Stimulated activated CD4-positive, alpha-beta T cell treated with anti-CD3 and anti-CD28 coated beads, Interleukin-1b, Interleukin-23, amount 100 ng/mL, for 1 hour (primary cell): ENCODE measurements at regions not wholly inside any gene's neighbourhood (a gene's known extent, or its start where the extent isn't known, plus 50 kb on each side); places are given as distances from the start of the nearest gene placed in this dataset.
"Not testable (repeated sequence)": the region's sequence is repeated elsewhere in the genome, so short reads cannot be mapped to it uniquely, and the experiment has no call there.

Experiments
- DNase-seq, 2 donors: peaks; one replicate each; pipeline ENCODE4 v3.0.0-alpha.2; 2020; ENCODE audit warnings: low read depth in 2 of 2

DNA sequence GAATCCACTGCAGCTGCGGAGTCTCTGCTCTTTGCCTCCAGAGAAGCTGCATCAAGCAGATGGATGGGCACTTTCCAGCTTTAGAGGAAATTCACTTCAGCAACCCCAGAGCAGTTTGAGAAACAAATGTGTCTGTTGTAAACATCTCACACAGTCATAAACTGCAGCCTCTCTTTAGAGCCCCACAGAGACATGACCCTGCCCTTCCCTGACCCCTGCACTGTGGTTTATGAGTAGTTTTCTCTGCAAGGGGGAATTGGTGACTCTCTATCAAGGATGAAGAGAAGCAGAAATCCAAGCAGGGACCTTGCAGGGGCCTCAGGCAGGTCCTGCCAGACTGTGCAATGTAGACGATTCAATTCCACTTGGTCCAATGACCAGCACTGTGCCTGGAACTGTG, 160.2 kb downstream of the SH2D4B start:
- DNase-seq = no peak

DNA sequence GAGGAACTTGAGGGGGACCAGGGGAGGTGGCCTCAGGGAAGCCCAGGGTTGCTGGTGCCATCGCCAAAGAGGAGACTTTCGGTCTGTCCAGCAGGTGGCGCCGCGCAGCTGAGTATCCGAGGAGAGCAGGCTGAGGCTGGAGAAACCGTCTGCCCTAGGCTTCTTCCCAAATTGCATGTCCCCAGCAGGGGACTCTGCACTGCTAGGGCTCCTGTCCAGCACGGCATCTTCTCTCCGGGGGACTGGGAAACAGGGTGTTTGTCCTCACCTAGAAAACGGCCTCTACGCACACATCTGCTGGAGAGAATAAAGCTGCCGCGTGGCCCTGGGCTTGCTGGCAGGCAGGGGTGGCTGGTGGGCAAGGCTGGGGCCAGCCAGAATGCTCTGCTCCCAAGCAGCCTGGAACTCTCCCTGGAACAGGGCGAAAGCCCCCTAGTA, 161.9 kb downstream of the SH2D4B start:
- DNase-seq = peak; percentile 22 to 50

DNA sequence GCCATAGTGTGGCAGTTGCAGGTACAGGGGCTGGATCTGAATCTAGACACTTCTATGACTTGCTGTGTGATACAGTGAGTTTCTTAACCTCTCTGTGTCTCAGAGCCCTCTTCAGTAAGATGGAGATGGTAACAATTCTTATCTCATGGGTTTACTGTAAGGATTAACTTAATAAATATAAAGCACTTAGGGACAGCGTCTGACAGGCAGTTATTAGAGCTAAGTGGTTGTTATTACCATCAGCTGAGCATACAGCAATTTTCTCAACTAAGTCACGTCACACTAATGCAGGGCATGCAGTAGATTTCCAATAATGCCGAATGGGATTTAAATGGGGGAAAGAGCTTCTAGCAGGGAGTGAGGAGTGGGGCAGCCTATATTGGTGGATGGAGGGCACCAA, 162.6 kb downstream of the SH2D4B start:
- DNase-seq = no peak

DNA sequence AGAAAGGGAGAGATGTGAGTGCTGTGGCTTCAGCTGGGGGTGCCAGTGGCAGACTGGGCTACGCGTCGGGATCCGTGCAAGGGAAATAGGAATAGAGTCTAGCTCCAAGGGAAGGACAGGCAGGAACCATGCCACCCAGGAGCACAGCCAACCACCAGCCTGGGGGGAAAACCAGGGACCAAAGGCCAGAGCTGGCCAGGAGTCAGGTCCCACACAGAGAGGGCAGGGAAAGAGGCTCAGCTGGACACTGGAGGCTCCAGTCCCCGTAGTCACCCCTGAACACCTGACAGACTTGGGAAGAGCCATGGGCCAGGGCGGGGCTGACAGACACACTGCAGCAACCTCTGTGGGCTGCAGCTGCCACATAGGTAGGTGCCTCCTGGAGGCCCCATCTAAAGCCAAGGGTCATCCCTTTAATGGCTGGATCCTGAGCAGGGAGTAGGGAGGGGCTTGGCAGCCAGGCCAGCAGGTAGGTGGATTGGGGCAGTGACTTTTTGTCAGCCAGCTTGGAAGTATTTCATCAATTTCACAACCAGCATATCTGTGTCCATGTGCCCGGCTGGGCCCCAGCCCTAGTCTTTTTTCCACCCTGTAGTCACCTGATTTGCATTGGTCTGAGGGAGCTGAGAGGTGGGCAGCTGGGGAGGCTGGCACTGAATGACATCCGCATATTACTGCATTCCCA, 163.2 kb downstream of the SH2D4B start:
- DNase-seq = no peak

DNA sequence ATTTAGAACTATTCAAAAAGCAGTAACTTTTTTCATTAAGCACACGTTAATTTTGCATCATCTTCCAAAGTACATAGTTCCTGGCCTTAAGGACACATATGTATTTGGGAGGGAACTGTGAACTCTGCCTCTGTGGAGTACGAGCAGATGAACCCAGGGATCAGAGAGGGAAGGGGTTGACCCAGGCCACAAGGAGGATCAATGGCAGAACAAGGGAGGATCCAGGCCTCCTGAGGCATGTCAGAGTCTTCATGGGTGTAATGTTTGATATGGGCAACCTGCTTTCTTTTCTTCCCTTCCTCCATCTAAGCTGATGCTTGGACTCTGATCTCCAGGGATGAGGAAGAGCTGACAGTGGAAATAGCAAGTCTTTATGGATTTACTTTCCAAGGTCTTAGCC, 164.0 kb downstream of the SH2D4B start:
- no peak for DNase-seq

DNA sequence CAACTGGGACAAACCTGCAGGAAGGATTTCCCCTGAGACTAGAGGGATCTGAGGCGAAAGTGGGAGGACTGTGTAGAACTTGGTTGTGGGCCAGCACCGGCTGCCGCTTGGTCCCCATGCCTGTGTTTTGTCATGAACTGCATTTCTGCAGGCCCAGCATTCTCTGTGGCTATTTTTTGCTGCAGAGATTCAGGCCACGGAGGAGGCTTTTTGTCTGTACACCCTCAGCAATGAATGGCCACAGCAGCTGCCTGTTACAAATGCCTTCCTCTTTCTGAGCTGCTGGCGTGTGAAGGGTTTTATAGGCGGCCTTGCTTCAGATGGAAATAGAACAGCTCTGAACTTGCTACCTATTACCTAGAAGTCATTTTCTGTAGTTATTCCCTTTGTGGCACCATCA, 164.4 kb downstream of the SH2D4B start:
- no peak for DNase-seq

DNA sequence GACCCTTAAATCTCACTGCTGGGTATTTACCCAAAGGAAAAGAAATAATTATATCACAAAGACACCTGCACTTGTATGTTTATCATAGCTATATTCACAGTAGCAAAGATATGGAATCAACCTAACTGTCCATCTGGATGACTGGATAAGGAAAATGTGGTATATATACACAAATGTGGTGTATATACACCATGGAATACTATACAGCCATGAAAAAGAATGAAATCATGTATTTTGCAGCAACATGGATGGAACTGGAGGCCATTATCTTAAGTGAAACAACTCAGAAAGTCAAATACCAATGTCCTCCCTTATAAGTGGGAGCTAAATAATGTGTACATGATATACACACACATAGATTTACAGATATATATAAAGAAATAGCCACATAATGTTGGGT, 168.2 kb downstream of the SH2D4B start:
- no peak for DNase-seq

DNA sequence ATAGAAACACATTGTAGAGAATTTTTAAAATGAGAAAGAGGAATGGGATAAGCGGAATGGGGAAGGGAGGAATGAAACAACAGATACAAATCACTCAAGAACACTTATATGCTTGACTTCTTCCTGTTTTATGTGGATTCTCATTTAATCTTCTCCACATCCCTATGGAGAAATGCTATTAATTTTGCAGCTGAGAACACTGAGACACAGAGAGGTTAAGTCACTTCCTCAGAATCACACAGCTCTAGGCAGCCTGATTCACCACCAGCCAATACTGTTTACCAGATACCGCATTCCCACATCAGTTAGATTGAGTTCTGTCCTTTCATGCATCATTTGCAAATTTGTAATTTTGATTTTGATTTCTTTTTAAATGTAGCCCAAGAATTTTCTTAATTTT, 170.5 kb downstream of the SH2D4B start:
- DNase-seq = no peak

DNA sequence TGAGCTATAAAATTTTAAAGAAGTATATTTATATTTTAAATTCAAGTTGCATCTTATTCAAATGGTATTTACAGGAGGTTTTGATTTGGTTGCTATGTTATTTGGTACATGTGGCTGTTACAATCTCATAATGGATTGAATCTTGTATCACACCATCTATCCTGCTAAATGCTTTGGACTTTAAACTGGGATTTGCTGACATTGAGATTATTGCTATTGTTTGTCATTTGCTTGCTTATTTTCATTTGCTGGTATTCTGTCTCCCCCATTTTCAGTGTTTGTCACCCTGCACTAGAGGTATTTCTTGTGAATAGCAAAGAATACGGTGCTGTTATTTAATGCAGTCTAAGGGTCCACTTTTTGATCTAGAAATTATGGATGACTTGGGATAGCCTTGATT, 171.1 kb downstream of the SH2D4B start:
- DNase-seq = no peak

DNA sequence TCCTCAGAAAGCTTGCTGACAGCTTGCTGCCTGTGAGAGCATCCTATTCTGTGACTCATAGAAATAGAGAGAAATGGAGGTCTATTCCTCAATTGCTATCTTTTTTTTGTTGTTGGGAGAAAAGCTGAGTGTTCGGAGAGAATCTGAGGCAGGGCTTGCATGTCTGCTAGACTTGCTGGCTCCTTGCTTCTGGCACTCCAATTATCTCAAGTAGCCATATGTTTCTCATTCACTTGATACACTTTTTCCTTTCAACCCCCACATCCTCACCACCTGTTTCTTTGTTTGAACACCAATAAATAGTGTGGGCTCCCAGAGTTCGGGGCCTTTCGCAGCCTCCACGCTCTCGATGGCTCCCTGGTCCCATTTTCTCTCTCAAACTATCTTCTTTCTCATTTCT, 172.2 kb downstream of the SH2D4B start:
- no peak for DNase-seq

DNA sequence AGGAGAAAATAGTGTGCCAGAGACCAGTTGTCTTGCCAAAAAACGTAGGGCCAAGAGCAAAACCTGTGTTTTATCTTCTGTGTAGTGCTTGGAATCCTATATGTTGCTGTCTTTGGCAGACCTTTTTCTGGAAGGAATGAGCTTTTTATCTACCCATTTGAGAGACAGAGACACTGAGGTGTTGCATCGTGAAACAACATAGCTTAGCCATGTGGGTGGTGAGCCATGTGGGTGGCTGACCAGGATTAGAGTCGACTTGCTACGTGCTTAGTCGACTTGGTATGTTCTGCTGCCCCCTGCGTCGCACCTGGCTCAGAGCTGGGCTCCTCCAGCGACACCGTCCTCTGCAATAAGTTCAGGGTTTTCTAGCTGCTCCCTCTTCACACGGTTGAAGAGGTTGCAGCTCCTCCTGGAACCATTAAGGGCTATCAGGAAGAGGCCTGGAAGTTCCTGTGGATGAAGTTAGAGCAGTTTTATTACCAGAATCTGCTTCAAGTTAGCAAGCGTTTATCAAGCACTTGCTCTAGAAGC, 175.8 kb downstream of the SH2D4B start:
- no peak for DNase-seq

DNA sequence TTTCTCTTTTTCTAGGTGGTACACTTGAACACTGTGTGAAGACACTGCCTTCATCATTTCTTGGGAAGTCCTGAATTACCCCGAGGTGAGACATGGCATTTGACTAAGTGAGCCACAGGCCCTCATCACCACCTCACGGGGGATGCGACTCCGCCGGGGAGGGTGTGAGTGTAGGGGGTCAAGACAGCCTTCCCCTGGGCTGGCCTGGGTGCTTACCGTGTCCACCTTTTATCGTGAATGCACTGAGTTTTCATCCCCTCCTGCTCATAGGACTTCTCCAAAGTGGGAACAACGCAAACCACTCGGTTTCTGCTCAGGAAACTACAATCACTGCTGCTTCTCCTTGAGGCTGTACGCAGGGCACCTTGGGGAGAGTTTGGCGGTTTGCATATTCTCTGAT, 176.9 kb downstream of the SH2D4B start:
- no peak for DNase-seq

DNA sequence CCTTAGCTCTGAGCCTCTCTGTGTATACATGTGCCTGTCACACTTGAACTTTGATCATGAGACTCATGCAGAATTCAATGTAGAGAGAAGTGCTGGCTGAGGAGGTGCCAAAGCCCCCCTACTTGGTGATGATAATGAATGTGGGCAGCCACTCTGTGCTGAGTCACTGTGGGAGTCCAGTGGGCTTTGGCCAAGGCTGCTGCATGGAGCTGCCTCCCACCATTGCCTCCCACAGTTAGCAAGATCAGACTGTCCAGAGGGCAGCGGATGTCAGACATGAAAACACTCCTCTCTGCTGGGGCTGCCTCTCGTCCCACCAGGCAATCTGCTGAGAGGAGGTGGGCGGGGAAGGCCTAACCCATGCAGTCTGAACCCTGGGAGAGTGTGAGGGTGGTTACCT, 180.3 kb downstream of the SH2D4B start:
- no peak for DNase-seq

DNA sequence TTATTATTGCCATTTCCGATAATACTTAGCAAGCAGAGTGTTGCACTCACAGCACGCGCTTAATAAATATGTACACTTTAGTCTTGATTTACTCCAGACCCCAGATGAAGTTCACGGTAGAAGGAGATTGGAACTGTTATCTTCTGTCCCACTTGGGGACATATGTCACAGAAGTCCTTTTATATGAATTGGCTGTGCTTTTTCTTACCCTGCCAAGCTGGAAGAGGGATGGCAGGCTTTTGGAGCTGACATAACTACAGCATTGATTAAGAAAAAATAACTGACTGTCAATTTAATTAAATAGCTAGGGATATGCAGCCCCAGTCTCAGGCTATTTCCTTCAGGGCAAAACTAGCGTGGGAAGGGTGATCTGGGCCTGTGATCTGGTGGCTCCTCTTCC, 182.2 kb downstream of the SH2D4B start:
- DNase-seq = no peak

DNA sequence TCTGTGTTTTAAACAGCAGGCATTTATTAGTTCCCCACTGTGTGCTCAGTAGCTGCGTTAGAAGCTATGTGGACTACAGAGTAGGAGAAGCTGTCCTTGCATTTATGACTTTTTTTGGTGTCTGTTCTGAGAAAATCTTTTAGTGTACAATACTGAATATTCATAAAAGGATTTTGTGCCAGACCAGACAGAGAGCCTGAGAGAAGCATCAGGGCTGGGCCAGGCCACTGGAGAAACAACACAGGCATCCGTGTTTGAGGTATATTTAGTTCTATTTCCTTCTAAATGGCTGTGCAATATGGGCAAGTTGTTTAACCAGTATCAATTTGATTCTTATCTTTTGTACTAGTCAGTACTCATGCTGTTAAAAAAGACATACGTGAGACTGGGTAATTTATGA, 182.8 kb downstream of the SH2D4B start:
- DNase-seq = no peak

DNA sequence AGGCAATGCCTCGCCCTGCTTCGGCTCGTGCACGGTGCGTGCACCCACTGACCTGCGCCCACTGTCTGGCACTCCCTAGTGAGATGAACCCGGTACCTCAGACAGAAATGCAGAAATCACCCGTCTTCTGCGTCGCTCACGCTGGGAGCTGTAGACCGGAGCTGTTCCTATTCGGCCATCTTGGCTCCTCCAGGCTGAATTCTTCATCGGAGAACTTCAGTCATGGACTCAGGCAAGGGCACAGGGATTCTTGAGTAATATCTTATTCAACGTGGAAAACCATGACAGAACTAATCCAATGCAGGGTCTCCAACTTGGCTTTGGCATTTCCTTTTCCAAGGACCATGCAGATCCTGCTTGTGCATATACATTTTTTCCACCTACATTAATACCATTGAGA, 190.7 kb downstream of the SH2D4B start:
- not testable (repeated sequence) for DNase-seq

DNA sequence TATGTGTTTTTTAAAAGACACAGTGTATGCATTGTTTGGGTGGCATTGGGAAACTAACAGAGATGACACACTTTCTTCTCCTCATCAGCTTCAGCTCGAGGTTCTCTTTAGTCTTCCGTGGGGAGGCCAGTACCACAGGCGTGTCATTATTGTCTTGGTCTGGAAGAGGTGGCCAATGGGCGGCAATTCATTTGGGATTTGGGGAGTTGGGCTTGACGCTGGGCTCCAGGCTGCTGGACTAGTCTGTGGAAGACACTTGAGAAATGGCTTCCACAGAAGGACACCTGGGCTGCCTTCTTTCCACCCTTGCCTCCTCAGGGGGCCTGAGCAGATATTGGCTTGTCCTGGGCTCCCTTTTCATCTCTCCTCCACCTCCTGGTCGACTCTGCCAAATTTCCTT, 192.2 kb downstream of the SH2D4B start:
- no peak for DNase-seq

DNA sequence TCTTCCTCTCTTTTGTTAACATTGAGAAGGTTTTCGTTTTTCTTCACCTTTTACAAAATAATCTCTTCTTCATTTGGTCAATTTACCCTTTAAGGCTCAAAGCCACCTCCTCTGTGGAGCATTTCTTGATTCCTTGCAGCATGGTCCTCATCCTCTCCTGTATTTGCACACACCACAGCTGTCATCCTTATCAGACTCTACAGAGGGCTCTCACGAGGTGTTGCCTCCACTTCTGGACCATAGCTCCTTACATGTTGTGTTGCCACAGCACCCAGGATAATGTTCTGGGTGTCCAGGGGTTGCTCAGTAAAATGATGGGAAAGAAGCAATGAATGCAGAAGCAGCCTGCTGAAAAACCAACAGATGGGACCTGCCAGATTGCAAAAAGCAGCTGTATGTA, 192.8 kb downstream of the SH2D4B start:
- no peak for DNase-seq

DNA sequence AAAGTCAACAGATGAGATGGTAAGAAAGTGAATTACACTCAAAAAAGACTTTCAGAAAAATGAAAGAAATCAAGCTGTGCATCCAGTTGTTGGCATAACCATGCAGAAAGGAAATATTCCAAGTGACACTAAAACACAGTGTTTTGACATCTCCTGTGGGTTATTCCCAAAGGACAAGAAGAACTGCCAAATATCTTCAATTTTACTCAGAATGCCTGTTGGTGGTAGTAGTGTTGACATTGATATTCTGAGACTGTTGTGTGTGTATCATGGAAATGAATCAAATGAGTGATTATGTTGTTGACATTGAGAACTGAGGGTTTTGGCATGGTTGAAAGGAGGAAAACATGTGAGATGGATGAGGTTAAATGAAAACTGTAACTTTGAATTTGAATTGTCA, 196.9 kb downstream of the SH2D4B start:
- no peak for DNase-seq

DNA sequence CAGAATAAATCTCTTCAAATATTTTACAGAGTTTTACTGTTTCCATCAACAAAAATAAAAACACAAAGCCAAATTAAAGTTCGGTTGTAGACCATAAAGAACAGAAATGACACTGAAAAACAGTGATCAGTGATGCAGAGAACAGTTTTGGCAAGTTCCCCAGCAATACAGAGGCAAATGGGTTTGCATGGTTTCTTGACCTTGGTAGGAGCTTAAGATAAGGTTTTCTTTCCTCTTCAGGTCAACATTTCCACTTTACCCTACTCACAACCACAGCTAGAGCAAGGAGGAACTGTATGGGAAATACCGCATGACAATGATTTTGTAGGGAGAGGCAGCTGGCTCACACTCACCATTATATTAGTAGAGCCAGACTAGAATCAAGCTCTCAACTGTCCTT, 199.5 kb downstream of the SH2D4B start:
- no peak for DNase-seq

DNA sequence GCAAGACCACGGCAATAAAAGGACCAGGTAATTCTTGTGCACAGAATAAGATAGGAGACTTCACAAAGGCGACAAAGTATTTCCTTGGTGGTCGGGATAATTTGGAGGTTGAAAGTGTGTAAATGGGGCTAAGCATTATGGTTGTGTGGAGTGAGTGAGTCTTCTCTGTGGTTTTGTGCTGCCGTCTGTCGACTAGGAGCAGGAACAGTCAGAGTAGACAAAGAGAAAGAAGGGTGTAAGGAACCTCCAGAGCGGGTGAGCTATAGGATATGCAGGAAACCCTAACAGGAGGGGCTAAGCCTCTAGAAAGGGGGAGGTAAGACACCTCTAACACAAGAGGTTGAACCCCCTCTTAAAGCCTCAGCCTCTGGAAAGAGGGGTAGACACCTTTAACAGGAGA, 201.6 kb downstream of the SH2D4B start:
- DNase-seq = no peak

DNA sequence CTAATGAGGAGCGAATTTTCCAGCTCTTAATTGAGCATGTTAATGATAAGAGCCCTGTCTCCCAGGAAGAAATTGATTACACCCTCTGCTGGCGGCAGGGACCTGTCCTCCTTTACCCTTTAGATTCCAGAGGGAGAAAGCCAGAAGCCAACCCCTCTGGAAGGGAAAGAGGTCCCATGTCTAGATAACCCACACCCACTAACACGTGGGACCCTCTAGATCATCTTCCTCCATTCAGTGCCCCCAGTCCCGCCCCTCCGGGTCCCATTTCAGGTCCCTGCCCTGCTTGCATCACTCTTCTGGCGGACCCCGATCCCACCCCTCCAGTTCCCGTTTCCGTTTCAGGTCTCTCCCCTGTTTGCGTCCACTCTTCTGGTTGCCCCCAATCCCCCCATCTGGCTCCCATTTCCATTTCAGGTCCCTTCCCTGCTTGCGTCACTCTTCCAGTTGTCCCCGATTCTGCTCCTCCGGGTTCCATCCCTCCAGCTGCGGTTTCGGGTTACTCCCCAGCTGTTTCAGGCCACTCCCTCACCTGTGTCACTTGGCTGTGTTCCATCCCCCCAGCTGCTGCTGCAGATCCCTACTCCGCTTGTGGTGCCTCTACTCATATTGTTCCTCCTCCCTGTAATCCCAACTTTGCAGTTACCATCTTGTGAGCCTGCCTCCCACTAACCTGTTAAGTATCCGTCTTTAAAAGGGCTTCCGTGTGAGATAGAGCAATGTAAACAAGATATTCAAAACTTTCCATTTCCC, 202.4 kb downstream of the SH2D4B start:
- no peak for DNase-seq

DNA sequence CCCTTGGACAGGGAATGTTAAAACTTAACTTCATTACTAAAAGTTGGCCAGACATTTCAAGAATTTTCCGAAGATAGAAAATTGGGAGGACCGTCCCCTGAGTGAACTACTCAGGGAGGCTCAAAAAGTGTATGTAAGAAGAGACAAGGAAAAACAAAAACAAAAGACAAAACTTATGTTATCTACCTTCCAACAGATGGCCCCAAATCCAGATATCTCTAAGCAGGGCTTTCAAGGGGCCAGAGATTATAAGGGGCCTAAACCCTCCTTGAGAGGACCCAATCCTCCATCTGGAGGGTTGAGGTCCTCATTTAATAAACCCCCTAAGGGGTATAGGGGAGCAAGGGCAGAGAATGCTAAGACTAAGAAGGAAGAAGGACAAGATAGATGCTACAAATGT, 203.6 kb downstream of the SH2D4B start:
- no peak for DNase-seq
